ENCODE measurements at regions not wholly inside any gene's neighbourhood (a gene's known extent, or its start where the extent isn't known, plus 50 kb on each side); places are given as distances from the start of the nearest gene placed in this dataset.

- H3K27me3 Mint-ChIP-seq (ENCODE audit: low read depth), result no peaks in the 10 kb centered on the region
- H3K4me1 Mint-ChIP-seq (ENCODE audit: low read depth), result no peaks in the 10 kb centered on the region
- DNase-seq (ENCODE audit: low spot score), result no peak
- no peaks in the 10 kb centered on the region for H3K9me3 Mint-ChIP-seq (ENCODE audit: low read depth)
- no peak for TF ChIP-seq CTCF (IDR thresholded peaks at IDR 0.05)
- H3K4me3 Mint-ChIP-seq (ENCODE audit: unreplicated experiment), result no peak overlapping the region
- no peaks in the 10 kb centered on the region for H3K36me3 Mint-ChIP-seq (ENCODE audit: low read depth)
- no peak overlapping the region for H3K27ac Mint-ChIP-seq (ENCODE audit: unreplicated experiment)
Observed at GRCh38 chr4:11598591-11598990, 169.9 kb upstream of the HS3ST1 start.

- no peak for DNase-seq (ENCODE audit: low spot score)
- Mint-ChIP-seq H3K9me3 (ENCODE audit: low read depth) (peaks cover 3% of the 10 kb centered on the region), H3K4me3 (ENCODE audit: unreplicated experiment) (no peak overlapping the region), H3K36me3 (ENCODE audit: low read depth) (no peaks in the 10 kb centered on the region), H3K27ac (ENCODE audit: unreplicated experiment) (no peak overlapping the region), H3K4me1 (ENCODE audit: low read depth) (no peaks in the 10 kb centered on the region), H3K27me3 (ENCODE audit: low read depth) (no peaks in the 10 kb centered on the region)
- TF ChIP-seq CTCF (IDR thresholded peaks at IDR 0.05), result no peak
Observed at GRCh38 chr4:11597506-11597905, 168.8 kb upstream of the HS3ST1 start.

- Mint-ChIP-seq H3K36me3 (ENCODE audit: low read depth) (no peaks in the 10 kb centered on the region), H3K27ac (ENCODE audit: unreplicated experiment) (no peak overlapping the region), H3K4me3 (ENCODE audit: unreplicated experiment) (no peak overlapping the region), H3K9me3 (ENCODE audit: low read depth) (peaks cover 3% of the 10 kb centered on the region), H3K4me1 (ENCODE audit: low read depth) (no peaks in the 10 kb centered on the region), H3K27me3 (ENCODE audit: low read depth) (no peaks in the 10 kb centered on the region)
- TF ChIP-seq CTCF (IDR thresholded peaks at IDR 0.05), result no peak
- DNase-seq (ENCODE audit: low spot score), result no peak
Observed at GRCh38 chr4:11596989-11597388, 168.3 kb upstream of the HS3ST1 start.

GRCh38 chr4:11593576-11594116 is 165.0 kb upstream of the HS3ST1 start:
- H3K4me1 Mint-ChIP-seq (ENCODE audit: low read depth), result no peaks in the 10 kb centered on the region
- H3K27ac Mint-ChIP-seq (ENCODE audit: unreplicated experiment), result no peak overlapping the region
- DNase-seq (ENCODE audit: low spot score), result no peak
- no peak overlapping the region for H3K4me3 Mint-ChIP-seq (ENCODE audit: unreplicated experiment)
- no peaks in the 10 kb centered on the region for H3K36me3 Mint-ChIP-seq (ENCODE audit: low read depth)
- H3K9me3 Mint-ChIP-seq (ENCODE audit: low read depth), result peaks cover 3% of the 10 kb centered on the region
- H3K27me3 Mint-ChIP-seq (ENCODE audit: low read depth), result no peaks in the 10 kb centered on the region
- TF ChIP-seq CTCF (IDR thresholded peaks at IDR 0.05), result no peak

- DNase-seq (ENCODE audit: low spot score), result no peak
- no peak for TF ChIP-seq CTCF (IDR thresholded peaks at IDR 0.05)
Observed at GRCh38 chr4:11592276-11592675, 163.6 kb upstream of the HS3ST1 start.

More at GRCh38 chr4:11592276-11592675, 163.6 kb upstream of the HS3ST1 start:
- H3K27ac Mint-ChIP-seq (ENCODE audit: unreplicated experiment), result no peak overlapping the region
- no peaks in the 10 kb centered on the region for H3K27me3 Mint-ChIP-seq (ENCODE audit: low read depth)
- H3K9me3 Mint-ChIP-seq (ENCODE audit: low read depth), result peaks cover 3% of the 10 kb centered on the region
- H3K4me3 Mint-ChIP-seq (ENCODE audit: unreplicated experiment), result no peak overlapping the region
- no peaks in the 10 kb centered on the region for H3K4me1 Mint-ChIP-seq (ENCODE audit: low read depth)
- no peaks in the 10 kb centered on the region for H3K36me3 Mint-ChIP-seq (ENCODE audit: low read depth)

Measured in chondrocyte (in vitro differentiated cells).